OCI-LY7 (cell line): ENCODE measurements at regions not wholly inside any gene's neighbourhood (a gene's known extent, or its start where the extent isn't known, plus 50 kb on each side); places are given as distances from the start of the nearest gene placed in this dataset.
"Not testable (repeated sequence)": the region's sequence is repeated elsewhere in the genome, so short reads cannot be mapped to it uniquely, and the experiment has no call there.

Experiments
- CTCF ChIP-seq: fragments of 200-600 bp; sonication (generic); conservative IDR thresholded peaks from 2 replicates; pipeline ENCODE4 v1.5.1; 2014; ENCODE audit warnings: mild to moderate bottlenecking, antibody characterized with exemption, low read length, moderate library complexity, mixed read lengths
- EZH2phosphoT487 ChIP-seq: fragments of 200-600 bp; sonication (generic); IDR thresholded peaks from 2 replicates; pipeline ENCODE4 v1.6.1; 2018; ENCODE audit warnings: low read depth, borderline replicate concordance, mild to moderate bottlenecking, mixed run types, antibody characterized with exemption, low read length, moderate library complexity, mixed read lengths

GRCh38 chr17:62135096-62135495 lies 70.0 kb upstream of the MED13 start:
- TF ChIP-seq CTCF, EZH2phosphoT487: not testable (repeated sequence)
